HepG2 (cell line): ENCODE measurements at regions not wholly inside any gene's neighbourhood (a gene's known extent, or its start where the extent isn't known, plus 50 kb on each side); places are given as distances from the start of the nearest gene placed in this dataset.

Experiments
- ELF1 ChIP-seq: sonication (generic); formaldehyde crosslinking; IDR thresholded peaks from 2 replicates; pipeline ENCODE4 v1.4.0; 2020; ENCODE audit warnings: missing genetic modification reagents
- HOXD1 ChIP-seq: sonication (generic); formaldehyde crosslinking; IDR thresholded peaks from 2 replicates; pipeline ENCODE4 v1.5.0; 2020; ENCODE audit warnings: missing genetic modification reagents
- MIER2 ChIP-seq: IDR thresholded peaks from 2 replicates; pipeline ENCODE4 v1.6.1; 2016; ENCODE audit warnings: missing biosample characterization, missing genetic modification reagents
- POLR2AphosphoS2 ChIP-seq: IDR thresholded peaks from 2 replicates; pipeline ENCODE4 v1.6.1; 2011; ENCODE audit warnings: low read depth, low read length, improper control_type of control experiment
- TAF1 ChIP-seq: sonication (generic); formaldehyde crosslinking; IDR thresholded peaks from 2 replicates; pipeline ENCODE4 v1.4.0; 2020; ENCODE audit warnings: missing genetic modification reagents
- ZBED4 ChIP-seq: sonication (generic); formaldehyde crosslinking; IDR thresholded peaks from 2 replicates; pipeline ENCODE4 v1.4.0; 2020; ENCODE audit warnings: missing genetic modification reagents, borderline replicate concordance
- ZNF501 ChIP-seq: sonication (generic); formaldehyde crosslinking; IDR thresholded peaks from 2 replicates; pipeline ENCODE4 v1.5.1; 2020; ENCODE audit warnings: mild to moderate bottlenecking, moderate library complexity, missing genetic modification reagents

GRCh38 chr5:117103703-117104102 is 529.1 kb upstream of the SEMA6A start:
- no peak for TF ChIP-seq ZBED4
- no peak for TF ChIP-seq POLR2AphosphoS2
- no peak for TF ChIP-seq HOXD1 (CRISPR knock-in tag)
- no peak for TF ChIP-seq ELF1 (CRISPR knock-in tag)
- no peak for TF ChIP-seq MIER2 (CRISPR knock-in tag)
- no peak for TF ChIP-seq TAF1 (CRISPR knock-in tag)
- TF ChIP-seq ZNF501 (CRISPR knock-in tag): no peak
